HepG2 (cell line): ENCODE measurements at regions not wholly inside any gene's neighbourhood (a gene's known extent, or its start where the extent isn't known, plus 50 kb on each side); places are given as distances from the start of the nearest gene placed in this dataset.

Source experiments
- ATAC-seq: fragments of 200-7000 bp; cut with Tn5 transposase; 3 replicates; pipeline ENCODE4 v1.9.1; 2020; ENCODE audit warnings: mild to moderate bottlenecking, moderate library complexity
- BruUV-seq: library from RNA; stranded (reverse); fragments of 400-500 nt; replicated peaks from 2 replicates; lab custom pipeline; 2021; lab: Mats Ljungman, UMichigan
- CTCF ChIA-PET: fragments of 300-600 bp; formaldehyde crosslinking; extraction: SDS; loops from one replicate; lab custom pipeline; 2021; ENCODE audit warnings: low total read pairs, inconsistent platforms, low intra/inter-chr PET ratio; lab: Yijun Ruan, JAX
- POLR2A ChIA-PET: fragments of 350-600 bp; sonication (Branson Sonifier 250); formaldehyde crosslinking; loops from one replicate; lab custom pipeline; 2020; ENCODE audit warnings: antibody characterized with exemption, inconsistent platforms; lab: Yijun Ruan, JAX
- DNase-seq: peaks from one replicate; pipeline ENCODE4 v3.0.0-alpha.2; 2015; ENCODE audit warnings: low spot score
- FAIRE-seq: peaks from 3 replicates; lab custom pipeline; 2011; peaks lifted over from hg19 to GRCh38; lab: Jason Lieb, UNC
- H2AFZ ChIP-seq: one replicate; pipeline ENCODE4 v1.6.1; 2011; ENCODE audit warnings: low read length, inconsistent platforms
- H3K27ac ChIP-seq: fragments of 300-600 bp; 3 replicates; pipeline ENCODE4 v1.8.0; 2011; ENCODE audit warnings: mixed run types, mild to moderate bottlenecking, mixed read lengths, low read length, inconsistent platforms; ENCODE audit not compliant: insufficient read depth; ENCODE audit errors: extremely low read length
- H3K27me3 ChIP-seq, 2 experiments: fragments of 200-600 bp in 1 of 2; 2 replicates in 1 of 2; 3 replicates in 1 of 2; pipeline versions ENCODE4 v1.6.0 to v1.8.0; 2011; ENCODE audit warnings: low read length in 2 of 2, mild to moderate bottlenecking in 2 of 2, moderate library complexity in 2 of 2, inconsistent platforms in 1 of 2; ENCODE audit not compliant: insufficient read depth in 2 of 2, control insufficient read depth in 1 of 2
- H3K36me3 ChIP-seq, 2 experiments: fragments of 200-600 bp in 1 of 2; replicated peaks in 1 of 2; 2 replicates in 1 of 2; 3 replicates in 1 of 2; pipeline versions ENCODE4 v1.5.1 to v1.8.0; 2011; ENCODE audit warnings: low read length in 2 of 2, inconsistent platforms in 1 of 2; ENCODE audit not compliant: insufficient read depth in 2 of 2, control insufficient read depth in 1 of 2
- H3K4me1 ChIP-seq: 2 replicates; pipeline ENCODE4 v1.5.1; 2012; ENCODE audit warnings: low read length, inconsistent platforms; ENCODE audit not compliant: insufficient read depth
- H3K4me2 ChIP-seq: 2 replicates; pipeline ENCODE4 v1.6.0; 2011; ENCODE audit warnings: low read depth, low read length, inconsistent platforms
- H3K4me3 ChIP-seq, 3 experiments: fragments of 200-600 bp in 1 of 3; sonication (generic), shearing (Covaris generic) in 1 of 3; replicated peaks in 1 of 3; 2 replicates each; pipeline ENCODE4 v1.5.1; 2011 to 2016; ENCODE audit warnings: low read length in 3 of 3, inconsistent platforms in 2 of 3, low read depth in 2 of 3, mild to moderate bottlenecking in 2 of 3, control low read depth in 1 of 3, mixed read lengths in 1 of 3; ENCODE audit not compliant: insufficient read depth in 1 of 3
- H3K79me2 ChIP-seq: one replicate; pipeline ENCODE4 v1.6.1; 2011; ENCODE audit warnings: low read length, inconsistent platforms; ENCODE audit not compliant: insufficient read depth
- H3K9ac ChIP-seq: 2 replicates; pipeline ENCODE4 v1.6.0; 2011; ENCODE audit warnings: mild to moderate bottlenecking, low read depth, low read length, inconsistent platforms; ENCODE audit not compliant: insufficient read depth
- H3K9me3 ChIP-seq: 2 replicates; pipeline ENCODE4 v1.5.1; 2012; ENCODE audit warnings: mild to moderate bottlenecking, low read length
- H4K20me1 ChIP-seq: 2 replicates; pipeline ENCODE4 v1.6.0; 2011; ENCODE audit warnings: inconsistent platforms, mild to moderate bottlenecking, low read length, moderate library complexity; ENCODE audit not compliant: insufficient read depth
- ARID3A ChIP-seq: IDR thresholded peaks from 2 replicates; pipeline ENCODE4 v1.6.1; 2012; ENCODE audit warnings: low read depth, low read length, improper control_type of control experiment
- ATF7-NPFF ChIP-seq: sonication (generic); formaldehyde crosslinking; IDR thresholded peaks from 2 replicates; pipeline ENCODE4 v1.8.1; 2023; ENCODE audit warnings: mild to moderate bottlenecking, low read depth, missing genetic modification reagents, moderate library complexity
- DBP ChIP-seq: sonication (generic); formaldehyde crosslinking; IDR thresholded peaks from 2 replicates; pipeline ENCODE4 v1.4.0; 2020; ENCODE audit warnings: missing genetic modification reagents; ENCODE audit errors: not compliant biosample characterization
- DR1 ChIP-seq: sonication (generic); formaldehyde crosslinking; IDR thresholded peaks from 2 replicates; pipeline ENCODE4 v1.8.0; 2021; ENCODE audit warnings: mild to moderate bottlenecking, missing genetic modification reagents, inconsistent platforms
- E2F5 ChIP-seq: sonication (generic); formaldehyde crosslinking; conservative IDR thresholded peaks from 2 replicates; pipeline ENCODE4 v1.4.0; 2020; ENCODE audit warnings: missing genetic modification reagents
- MBD4 ChIP-seq: IDR thresholded peaks from 2 replicates; pipeline ENCODE4 v1.6.1; 2012; ENCODE audit warnings: low read length, inconsistent platforms, borderline replicate concordance
- MTF2 ChIP-seq: sonication (generic); formaldehyde crosslinking; IDR thresholded peaks from 2 replicates; pipeline ENCODE4 v1.5.0; 2020; ENCODE audit warnings: missing genetic modification reagents, borderline replicate concordance
- POLR2AphosphoS2 ChIP-seq: IDR thresholded peaks from 2 replicates; pipeline ENCODE4 v1.6.1; 2011; ENCODE audit warnings: low read depth, low read length, improper control_type of control experiment
- RARA ChIP-seq: IDR thresholded peaks from 2 replicates; pipeline ENCODE4 v1.6.1; 2016; ENCODE audit warnings: missing genetic modification reagents, missing compliant biosample characterization
- RFX5 ChIP-seq: IDR thresholded peaks from 2 replicates; pipeline ENCODE4 v1.6.1; 2011; ENCODE audit warnings: low read depth, low read length, improper control_type of control experiment
- ZHX2 ChIP-seq, 2 experiments: sonication (generic) in 1 of 2; formaldehyde crosslinking in 1 of 2; IDR thresholded peaks; 2 replicates each; pipeline versions ENCODE4 v1.6.1 to v1.9.0; 2014 to 2022; ENCODE audit warnings: antibody characterized with exemption in 1 of 2, borderline replicate concordance in 1 of 2, inconsistent platforms in 1 of 2, low read depth in 1 of 2, missing genetic modification reagents in 1 of 2
- ZNF205 ChIP-seq: IDR thresholded peaks from 2 replicates; pipeline ENCODE4 v1.6.1; 2018; ENCODE audit warnings: missing biosample characterization, missing genetic modification reagents
- ZNF235 ChIP-seq: sonication (generic); formaldehyde crosslinking; IDR thresholded peaks from 2 replicates; pipeline ENCODE4 v1.8.1; 2023; ENCODE audit warnings: mild to moderate bottlenecking, missing genetic modification reagents, borderline replicate concordance
- ZNF446 ChIP-seq: sonication (generic); formaldehyde crosslinking; IDR thresholded peaks from 2 replicates; pipeline ENCODE4 v1.5.0; 2020; ENCODE audit warnings: mild to moderate bottlenecking, missing genetic modification reagents
- ZNF552 ChIP-seq: sonication (generic); formaldehyde crosslinking; IDR thresholded peaks from 2 replicates; pipeline ENCODE4 v1.9.0; 2022; ENCODE audit warnings: missing genetic modification reagents, mild to moderate bottlenecking, borderline replicate concordance
- ZNF737 ChIP-seq: sonication (generic); formaldehyde crosslinking; IDR thresholded peaks from 2 replicates; pipeline ENCODE4 v1.5.0; 2020; ENCODE audit warnings: missing genetic modification reagents, mild to moderate bottlenecking, borderline replicate concordance
- ZNF839 ChIP-seq: sonication (generic); formaldehyde crosslinking; IDR thresholded peaks from 2 replicates; pipeline ENCODE4 v1.4.0; 2020; ENCODE audit warnings: missing genetic modification reagents, mild to moderate bottlenecking, borderline replicate concordance
- WGBS: methylation state at CpG from one replicate; pipeline ENCODE4 v1.1.6; 2017; ENCODE audit warnings: low lambda C conversion rate; 5-methylcytosine and 5-hydroxymethylcytosine counted together
- in situ Hi-C: cut with HindIII; loops from 2 replicates; pipeline ENCODE4 v1.10.0; 2017; ENCODE audit warnings: low pct_unique_long_range_greater_than_20kb; ENCODE audit not compliant: extremely low pct_ligation_motif_present
- intact Hi-C: fragments of 100-400 bp; cut with micrococcal nuclease; formaldehyde crosslinking; loops from one replicate; pipeline ENCODE4 v1.10.0; 2022; ENCODE audit not compliant: unreplicated experiment

GRCh38 chr15:62946940-62947339 lies 95.6 kb upstream of the TPM1 start:
- Histone ChIP-seq H4K20me1 (no peaks in the 10 kb centered on the region), H3K4me2 (no peak overlapping the region), H3K9ac (no peak overlapping the region), H3K36me3 (no peaks in the 10 kb centered on the region), H3K4me3 (no peak overlapping the region), H3K27ac (no peak overlapping the region), H2AFZ (no peak overlapping the region), H3K4me1 (peaks cover 21% of the 10 kb centered on the region), H3K27me3 (peaks cover 0 to 24% of the 10 kb centered on the region in 2 experiments; a peak in 2 of 5 replicates), H3K9me3 (no peaks in the 10 kb centered on the region), H3K79me2 (no peaks in the 10 kb centered on the region)
- no TSS peak for BruUV-seq
- FAIRE-seq, result no peak
- intact Hi-C loops (no loop called here), in situ Hi-C loops (no loop called here)
- ATAC-seq, result no peak
- 83% methylated on average over 2 of the region's 2 CpGs for WGBS
- ChIA-PET POLR2A (no interaction called here), CTCF (no interaction called here)
- DNase-seq, result no peak
- TF ChIP-seq POLR2AphosphoS2, result no peak
- TF ChIP-seq MTF2, result no peak
- no peak for TF ChIP-seq RARA (CRISPR knock-in tag)
- no peak for TF ChIP-seq DBP (CRISPR knock-in tag)
- TF ChIP-seq ARID3A, result no peak
- TF ChIP-seq ATF7-NPFF (CRISPR knock-in tag), result no peak
- TF ChIP-seq DR1 (CRISPR knock-in tag), result no peak
- no peak for TF ChIP-seq MBD4
- no peak for TF ChIP-seq ZNF446
- no peak for TF ChIP-seq E2F5
- TF ChIP-seq ZNF839 (CRISPR knock-in tag), result no peak
- TF ChIP-seq ZNF235 (CRISPR knock-in tag), result no peak
- no peak for TF ChIP-seq ZNF205 (CRISPR knock-in tag)
- no peak for TF ChIP-seq ZNF552
- TF ChIP-seq ZHX2 (IDR thresholded peaks at IDR 0.05; ENCODE audit: low read depth), result no peak
- no peak for TF ChIP-seq ZHX2 (CRISPR knock-in tag; IDR thresholded peaks at IDR 0.05; ENCODE audit: borderline replicate concordance)
- TF ChIP-seq RFX5, result no peak
- TF ChIP-seq ZNF737 (CRISPR knock-in tag), result no peak
